ENCODE measurements at regions not wholly inside any gene's neighbourhood (a gene's known extent, or its start where the extent isn't known, plus 50 kb on each side); places are given as distances from the start of the nearest gene placed in this dataset.

GRCh38 chr13:79196366-79196765, 209.7 kb downstream of the RBM26 start:
- DNase-seq (no peak), ATAC-seq (no peak)
- TF ChIP-seq CTCF (IDR thresholded peaks at IDR 0.05) (no peak), POLR2A (IDR thresholded peaks at IDR 0.05) (no peak)
- WGBS (ENCODE audit: insufficient coverage, low coverage, low lambda C conversion rate, missing lambda C conversion rate): 90% methylated on average over 3 of the region's 3 CpGs
- Histone ChIP-seq H3K4me1 (no peaks in the 10 kb centered on the region), H3K27ac (no peak overlapping the region), H3K9me3 (no peaks in the 10 kb centered on the region), H3K27me3 (no peaks in the 10 kb centered on the region), H3K36me3 (no peaks in the 10 kb centered on the region), H3K4me3 (no peak overlapping the region)
- intact Hi-C loops (cut with DNase I): no loop called here

- no CpG with 5 or more reads among the region's 2 CpGs for WGBS (ENCODE audit: insufficient coverage, low coverage, low lambda C conversion rate, missing lambda C conversion rate)
- ATAC-seq: no peak
- H3K9me3 ChIP-seq: no peaks in the 10 kb centered on the region
- intact Hi-C loops (cut with DNase I): no loop called here
- H3K27me3 ChIP-seq: no peaks in the 10 kb centered on the region
- H3K27ac ChIP-seq: no peak overlapping the region
- no peak overlapping the region for H3K4me3 ChIP-seq
- H3K4me1 ChIP-seq: no peaks in the 10 kb centered on the region
- DNase-seq: no peak
- TF ChIP-seq POLR2A (IDR thresholded peaks at IDR 0.05) (no peak), CTCF (IDR thresholded peaks at IDR 0.05) (no peak)
- H3K36me3 ChIP-seq: no peaks in the 10 kb centered on the region
These were observed 211.3 kb downstream of the RBM26 start for GRCh38 chr13:79194727-79195126.

- DNase-seq: no peak
These were observed 211.8 kb downstream of the RBM26 start for GRCh38 chr13:79194272-79194671.

GRCh38 chr13:79191501-79191900, 214.6 kb downstream of the RBM26 start:
- H3K36me3 ChIP-seq: no peaks in the 10 kb centered on the region

More at GRCh38 chr13:79194272-79194671, 211.8 kb downstream of the RBM26 start:
- TF ChIP-seq POLR2A (IDR thresholded peaks at IDR 0.05) (no peak), CTCF (IDR thresholded peaks at IDR 0.05) (no peak)
- intact Hi-C loops (cut with DNase I): no loop called here
- H3K4me1 ChIP-seq: no peaks in the 10 kb centered on the region
- no peak overlapping the region for H3K27ac ChIP-seq
- H3K9me3 ChIP-seq: no peaks in the 10 kb centered on the region
- no peaks in the 10 kb centered on the region for H3K36me3 ChIP-seq
- no peak overlapping the region for H3K4me3 ChIP-seq
- WGBS (ENCODE audit: insufficient coverage, low coverage, low lambda C conversion rate, missing lambda C conversion rate): 61% methylated on average over 3 of the region's 3 CpGs
- peak in 1 of 4 donors; percentile 28 for ATAC-seq
- H3K27me3 ChIP-seq: no peaks in the 10 kb centered on the region

More at GRCh38 chr13:79191501-79191900, 214.6 kb downstream of the RBM26 start:
- TF ChIP-seq POLR2A (IDR thresholded peaks at IDR 0.05) (no peak), CTCF (IDR thresholded peaks at IDR 0.05) (no peak)
- ATAC-seq (peak in 1 of 4 donors; percentile 14), DNase-seq (no peak)
- H3K27ac ChIP-seq: no peak overlapping the region
- H3K4me3 ChIP-seq: no peak overlapping the region
- H3K4me1 ChIP-seq: no peaks in the 10 kb centered on the region
- no peaks in the 10 kb centered on the region for H3K9me3 ChIP-seq
- no peaks in the 10 kb centered on the region for H3K27me3 ChIP-seq
- intact Hi-C loops (cut with DNase I): no loop called here
